Transverse colon (tissue), 4 donors: ENCODE measurements at regions not wholly inside any gene's neighbourhood (a gene's known extent, or its start where the extent isn't known, plus 50 kb on each side); places are given as distances from the start of the nearest gene placed in this dataset.

ENCODE experiments used
- DNase-seq: peaks from one replicate; pipeline ENCODE4 v3.0.0-alpha.2; 2019
- H3K27ac ChIP-seq, 4 donors: fragments of 200-600 bp; sonication (generic); 2 replicates each; pipeline ENCODE4 v1.5.1; 2016 to 2018; ENCODE audit warnings: inconsistent platforms in 4 of 4
- H3K27me3 ChIP-seq: fragments of 200-600 bp; sonication (generic); 2 replicates; pipeline ENCODE4 v1.5.1; 2017; ENCODE audit warnings: inconsistent platforms
- H3K36me3 ChIP-seq, 4 donors: fragments of 200-600 bp; sonication (generic); 2 replicates each; pipeline ENCODE4 v1.5.1; 2017 to 2019; ENCODE audit warnings: inconsistent platforms in 4 of 4
- H3K4me1 ChIP-seq, 4 donors: fragments of 200-600 bp; sonication (generic); 2 replicates each; pipeline ENCODE4 v1.5.1; 2017 to 2020; ENCODE audit warnings: inconsistent platforms in 4 of 4
- H3K4me3 ChIP-seq, 4 donors: fragments of 200-600 bp; sonication (generic); 1 replicate in 1 of 4; 2 replicates in 3 of 4; pipeline versions ENCODE4 v1.5.1 to v1.6.1; 2017 to 2019; ENCODE audit warnings: inconsistent platforms in 4 of 4
- H3K9me3 ChIP-seq, 2 donors: fragments of 200-600 bp; sonication (generic); 2 replicates each; pipeline ENCODE4 v1.5.1; 2017 to 2019; ENCODE audit warnings: inconsistent platforms in 2 of 2
- CTCF ChIP-seq, 5 experiments: fragments of 200-600 bp in 3 of 5; fragments of 450-650 bp in 2 of 5; sonication (generic) in 3 of 5; IDR thresholded peaks; 1 replicate in 2 of 5; 2 replicates in 3 of 5; pipeline ENCODE4 v1.5.1; 2016 to 2017; ENCODE audit warnings: antibody characterized with exemption in 5 of 5, inconsistent platforms in 3 of 5, mild to moderate bottlenecking in 2 of 5, moderate library complexity in 1 of 5
- EP300 ChIP-seq: sonication (generic); formaldehyde crosslinking; IDR thresholded peaks from one replicate; pipeline ENCODE4 v1.6.1; 2017; ENCODE audit warnings: antibody characterized with exemption, low read depth
- POLR2A ChIP-seq: fragments of 450-650 bp; IDR thresholded peaks from one replicate; pipeline ENCODE4 v1.6.1; 2016; ENCODE audit warnings: antibody characterized with exemption, mild to moderate bottlenecking, moderate library complexity
- POLR2AphosphoS5 ChIP-seq, 3 donors: sonication (generic); formaldehyde crosslinking; IDR thresholded peaks; one replicate each; pipeline ENCODE4 v1.6.1; 2016; ENCODE audit warnings: antibody characterized with exemption in 3 of 3
- WGBS, 2 donors: methylation state at CpG; one replicate each; pipeline ENCODE4 v1.1.5; 2018; ENCODE audit warnings: low coverage in 1 of 2; 5-methylcytosine and 5-hydroxymethylcytosine counted together
- in situ Hi-C, 4 donors: fragments of 200-750 bp; cut with MboI; loops; one replicate each; pipeline versions ENCODE4 v1.15.0 to v1.15.1; 2017; ENCODE audit warnings: low sequenced_read_pairs in 3 of 4, low pct_ligation_motif_present in 1 of 4, low pct_unique_long_range_greater_than_20kb in 1 of 4
- intact Hi-C: fragments of 100-400 bp; cut with DNase I; formaldehyde crosslinking; loops from one replicate; pipeline ENCODE4 v1.15.1; 2023; ENCODE audit warnings: low total_unique reads

GRCh38 chr19:27828829-27829228, 1384.1 kb downstream of the UQCRFS1 start:
- peaks cover 0 to under 1% of the 10 kb centered on the region in 2 donors for H3K9me3 ChIP-seq
- no peak for TF ChIP-seq CTCF (IDR thresholded peaks at IDR 0.05)
- no peak for TF ChIP-seq POLR2A
- no peak for TF ChIP-seq POLR2AphosphoS5 (IDR thresholded peaks at IDR 0.05)
- TF ChIP-seq EP300: no peak
- no peaks in the 10 kb centered on the region for H3K4me1 ChIP-seq
- H3K36me3 ChIP-seq: no peaks in the 10 kb centered on the region
- H3K27me3 ChIP-seq: no peaks in the 10 kb centered on the region
- intact Hi-C loops: no loop called here
- DNase-seq: no peak
- WGBS, 2 donors: 61 to 80% methylated on average over 2 to 3 of the region's 3 CpGs
- H3K4me3 ChIP-seq: no peak overlapping the region
- H3K27ac ChIP-seq: no peak overlapping the region
- in situ Hi-C loops: no loop called here

GRCh38 chr19:27824108-27824507, 1388.8 kb downstream of the UQCRFS1 start:
- H3K36me3 ChIP-seq: no peaks in the 10 kb centered on the region
- intact Hi-C loops: no loop called here
- no peak overlapping the region for H3K4me3 ChIP-seq
- no peaks in the 10 kb centered on the region for H3K27me3 ChIP-seq
- H3K9me3 ChIP-seq: peaks cover 0 to 8% of the 10 kb centered on the region in 2 donors
- no peak for TF ChIP-seq POLR2AphosphoS5 (IDR thresholded peaks at IDR 0.05)
- no peak for TF ChIP-seq EP300
- TF ChIP-seq CTCF (IDR thresholded peaks at IDR 0.05): no peak
- no peak for TF ChIP-seq POLR2A
- DNase-seq: no peak
- 73 to 83% methylated on average over 3 of the region's 3 CpGs for WGBS, 2 donors
- no peaks in the 10 kb centered on the region for H3K4me1 ChIP-seq
- in situ Hi-C loops: no loop called here
- no peak overlapping the region for H3K27ac ChIP-seq

- no peaks in the 10 kb centered on the region for H3K27me3 ChIP-seq
- 70% methylated on average over 1 of the region's 2 CpGs; no CpG with 5 or more reads in 1 of the 2 donors for WGBS, 2 donors
- H3K9me3 ChIP-seq: peaks cover 0 to 8% of the 10 kb centered on the region in 2 donors
- H3K36me3 ChIP-seq: no peaks in the 10 kb centered on the region
- in situ Hi-C loops (no loop called here), intact Hi-C loops (no loop called here)
- H3K27ac ChIP-seq: no peak overlapping the region
- no peak for TF ChIP-seq POLR2A
- TF ChIP-seq CTCF (IDR thresholded peaks at IDR 0.05): no peak
- no peak for TF ChIP-seq POLR2AphosphoS5 (IDR thresholded peaks at IDR 0.05)
- no peak for TF ChIP-seq EP300
- DNase-seq: no peak
- H3K4me3 ChIP-seq: no peak overlapping the region
- no peaks in the 10 kb centered on the region for H3K4me1 ChIP-seq
These were observed 1390.6 kb downstream of the UQCRFS1 start for GRCh38 chr19:27822336-27822735.

GRCh38 chr19:27821418-27822018, 1391.4 kb downstream of the UQCRFS1 start:
- in situ Hi-C loops: no loop called here
- Histone ChIP-seq H3K4me3 (no peak overlapping the region), H3K9me3 (peaks cover 0 to 8% of the 10 kb centered on the region in 2 donors), H3K4me1 (no peaks in the 10 kb centered on the region), H3K27me3 (no peaks in the 10 kb centered on the region), H3K36me3 (no peaks in the 10 kb centered on the region), H3K27ac (no peak overlapping the region)
- intact Hi-C loops: no loop called here
- DNase-seq: no peak
- TF ChIP-seq POLR2A (no peak), CTCF (IDR thresholded peaks at IDR 0.05) (no peak), EP300 (no peak)
